Epithelial cell of proximal tubule (primary cell): ENCODE measurements at regions not wholly inside any gene's neighbourhood (a gene's known extent, or its start where the extent isn't known, plus 50 kb on each side); places are given as distances from the start of the nearest gene placed in this dataset.

Experiments used
- DNase-seq: peaks from one replicate; pipeline ENCODE4 v3.0.0-alpha.2; 2011; ENCODE audit warnings: low read depth
- H3K4me3 ChIP-seq: 2 replicates; pipeline ENCODE4 v1.5.1; 2011; ENCODE audit warnings: low read depth, mild to moderate bottlenecking, low read length
- TF ChIP-seq, protein P1 (sequence below): conservative IDR thresholded peaks from 2 replicates; pipeline ENCODE4 v1.5.1; 2012; ENCODE audit warnings: low read depth, mild to moderate bottlenecking, low read length

GRCh38 chr4:120443116-120443515, 376.5 kb upstream of the MAD2L1 start:
- TF ChIP-seq, protein P1, sequence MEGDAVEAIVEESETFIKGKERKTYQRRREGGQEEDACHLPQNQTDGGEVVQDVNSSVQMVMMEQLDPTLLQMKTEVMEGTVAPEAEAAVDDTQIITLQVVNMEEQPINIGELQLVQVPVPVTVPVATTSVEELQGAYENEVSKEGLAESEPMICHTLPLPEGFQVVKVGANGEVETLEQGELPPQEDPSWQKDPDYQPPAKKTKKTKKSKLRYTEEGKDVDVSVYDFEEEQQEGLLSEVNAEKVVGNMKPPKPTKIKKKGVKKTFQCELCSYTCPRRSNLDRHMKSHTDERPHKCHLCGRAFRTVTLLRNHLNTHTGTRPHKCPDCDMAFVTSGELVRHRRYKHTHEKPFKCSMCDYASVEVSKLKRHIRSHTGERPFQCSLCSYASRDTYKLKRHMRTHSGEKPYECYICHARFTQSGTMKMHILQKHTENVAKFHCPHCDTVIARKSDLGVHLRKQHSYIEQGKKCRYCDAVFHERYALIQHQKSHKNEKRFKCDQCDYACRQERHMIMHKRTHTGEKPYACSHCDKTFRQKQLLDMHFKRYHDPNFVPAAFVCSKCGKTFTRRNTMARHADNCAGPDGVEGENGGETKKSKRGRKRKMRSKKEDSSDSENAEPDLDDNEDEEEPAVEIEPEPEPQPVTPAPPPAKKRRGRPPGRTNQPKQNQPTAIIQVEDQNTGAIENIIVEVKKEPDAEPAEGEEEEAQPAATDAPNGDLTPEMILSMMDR, result no peak
- DNase-seq, result no peak
- H3K4me3 ChIP-seq, result no peak overlapping the region

GRCh38 chr4:120440730-120441129, 374.1 kb upstream of the MAD2L1 start:
- TF ChIP-seq, protein P1, result no peak
- no peak overlapping the region for H3K4me3 ChIP-seq
- no peak for DNase-seq

DNA sequence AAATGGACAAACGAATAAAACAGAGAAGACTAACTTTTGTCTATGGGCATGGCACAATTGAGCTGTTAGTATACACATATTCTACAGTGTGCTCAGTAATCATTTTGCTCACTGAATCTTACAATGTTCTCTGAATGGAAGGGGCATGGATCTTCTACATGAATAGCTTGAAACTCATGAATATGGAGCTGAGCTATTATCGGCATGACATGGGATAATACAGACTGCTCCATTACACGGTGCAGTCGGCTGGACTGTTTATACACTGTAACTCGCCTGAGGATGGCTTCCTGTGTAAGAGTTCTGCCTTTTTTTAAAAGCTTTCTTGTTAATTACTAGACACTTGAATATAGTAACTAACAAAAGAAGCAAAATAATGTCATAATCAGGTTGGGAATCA, 368.5 kb upstream of the MAD2L1 start:
- TF ChIP-seq, protein P1, result no peak
- no peak overlapping the region for H3K4me3 ChIP-seq
- DNase-seq, result no peak

DNA sequence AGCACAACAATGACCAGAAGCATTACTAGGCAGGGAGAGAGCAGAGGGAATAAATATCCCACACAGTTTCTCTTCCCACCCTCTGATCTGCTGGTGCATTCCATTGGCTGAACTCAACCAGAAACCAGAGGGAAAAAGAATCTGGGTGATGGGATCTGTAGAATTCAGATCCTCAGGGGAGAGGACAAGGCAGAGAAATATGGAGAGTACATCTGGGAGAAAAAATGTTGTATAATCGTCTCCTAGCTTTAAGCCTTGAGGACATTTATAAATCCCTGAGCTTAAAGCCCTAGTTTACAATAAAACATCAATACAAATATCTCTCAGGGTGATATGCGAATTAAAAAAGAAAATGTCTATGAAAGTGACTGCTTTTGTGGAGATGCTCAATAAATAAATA, 368.1 kb upstream of the MAD2L1 start:
- no peak for DNase-seq
- TF ChIP-seq, protein P1, result no peak
- H3K4me3 ChIP-seq, result no peak overlapping the region

- H3K4me3 ChIP-seq, result no peak overlapping the region
- DNase-seq, result no peak
- TF ChIP-seq, protein P1, result no peak
These were observed 365.7 kb upstream of the MAD2L1 start for GRCh38 chr4:120432301-120432860.

DNA sequence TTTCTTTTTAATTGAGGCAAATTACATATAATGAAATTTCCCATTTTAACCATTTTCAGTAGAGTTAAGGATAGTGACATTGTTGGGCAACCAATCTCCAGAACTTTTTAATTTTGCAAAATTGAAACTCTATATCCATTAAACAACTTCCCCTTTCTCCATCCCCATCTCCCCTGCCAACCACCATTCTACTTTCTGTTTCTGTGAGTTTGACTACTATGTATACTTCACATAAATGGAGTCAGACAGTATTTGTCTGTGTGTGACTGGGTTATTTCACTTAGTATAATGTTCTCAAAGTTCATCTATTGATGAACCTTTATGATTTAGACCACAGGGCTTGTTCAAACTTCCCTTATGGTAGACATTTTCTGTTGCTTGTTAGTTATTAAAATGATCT, 364.5 kb upstream of the MAD2L1 start:
- TF ChIP-seq, protein P1, result no peak
- no peak overlapping the region for H3K4me3 ChIP-seq
- no peak for DNase-seq

DNA sequence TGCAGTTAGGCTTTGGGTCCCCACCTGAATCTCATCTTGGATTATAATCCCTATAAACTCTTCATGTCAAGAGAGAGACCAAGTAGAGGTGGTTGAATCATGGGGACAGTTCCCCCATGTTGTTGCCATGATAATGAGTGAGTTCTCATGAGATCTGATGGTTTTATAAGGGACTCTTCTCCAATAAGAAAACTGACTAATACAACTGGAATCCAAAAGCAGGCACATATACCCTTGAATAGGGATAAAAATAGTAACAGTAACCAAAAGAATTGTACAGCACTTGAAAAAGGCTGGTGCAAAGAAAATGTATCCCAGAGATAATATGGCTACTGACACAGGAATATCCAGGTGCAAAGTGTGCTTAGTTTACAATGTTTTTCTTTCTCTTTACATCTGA, 351.5 kb upstream of the MAD2L1 start:
- TF ChIP-seq, protein P1, result no peak
- DNase-seq, result no peak
- no peak overlapping the region for H3K4me3 ChIP-seq
